Tibial nerve (tissue), 4 donors: ENCODE measurements at regions not wholly inside any gene's neighbourhood (a gene's known extent, or its start where the extent isn't known, plus 50 kb on each side); places are given as distances from the start of the nearest gene placed in this dataset.

Source experiments
- CTCF ChIP-seq, 5 experiments: fragments of 200-600 bp in 3 of 5; fragments of 450-650 bp in 2 of 5; sonication (generic) in 3 of 5; IDR thresholded peaks; one replicate each; pipeline ENCODE4 v1.5.1; 2016 to 2019; ENCODE audit warnings: antibody characterized with exemption in 5 of 5, mild to moderate bottlenecking in 3 of 5, moderate library complexity in 2 of 5
- EP300 ChIP-seq, 2 donors: sonication (generic); formaldehyde crosslinking; IDR thresholded peaks; one replicate each; pipeline ENCODE4 v1.6.1; 2017; ENCODE audit warnings: antibody characterized with exemption in 2 of 2, mild to moderate bottlenecking in 1 of 2
- POLR2A ChIP-seq, 2 donors: fragments of 450-650 bp; IDR thresholded peaks; one replicate each; pipeline ENCODE4 v1.6.1; 2017; ENCODE audit warnings: antibody characterized with exemption in 2 of 2, mild to moderate bottlenecking in 2 of 2, moderate library complexity in 2 of 2

- TF ChIP-seq CTCF (IDR thresholded peaks at IDR 0.05) (no peak), POLR2A (IDR thresholded peaks at IDR 0.05) (no peak), EP300 (IDR thresholded peaks at IDR 0.05) (no peak)
Observed at GRCh38 chr17:83202002-83203000, 122.9 kb downstream of the METRNL start.
